GM19467 (cell line): ENCODE measurements at regions not wholly inside any gene's neighbourhood (a gene's known extent, or its start where the extent isn't known, plus 50 kb on each side); places are given as distances from the start of the nearest gene placed in this dataset.

ENCODE experiments used
- ATAC-seq: cut with Tn5 transposase; IDR thresholded peaks from one replicate; pipeline ENCODE4 v1.9.1; 2021; ENCODE audit warnings: mild to moderate bottlenecking, moderate library complexity; ENCODE audit not compliant: unreplicated experiment

DNA sequence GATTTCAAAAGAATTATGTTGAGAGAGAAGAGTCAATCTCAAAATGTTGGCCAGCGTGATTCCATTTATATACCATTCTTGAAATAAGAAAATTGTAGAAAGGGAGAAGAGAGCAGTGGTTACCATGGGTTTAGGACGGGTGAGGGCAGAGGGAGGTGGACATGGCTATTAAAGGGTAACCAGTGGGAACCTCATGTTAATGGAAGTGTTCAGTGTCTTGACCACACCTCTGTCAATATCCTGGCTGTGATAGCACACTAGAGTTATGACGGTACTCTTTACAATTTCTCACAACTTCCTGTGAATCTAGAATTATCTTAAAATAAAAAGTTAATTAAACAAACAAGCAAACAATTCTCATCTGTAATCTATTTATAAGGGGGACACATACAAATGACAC, 821.2 kb downstream of the VRK1 start:
- ATAC-seq, result no peak

DNA sequence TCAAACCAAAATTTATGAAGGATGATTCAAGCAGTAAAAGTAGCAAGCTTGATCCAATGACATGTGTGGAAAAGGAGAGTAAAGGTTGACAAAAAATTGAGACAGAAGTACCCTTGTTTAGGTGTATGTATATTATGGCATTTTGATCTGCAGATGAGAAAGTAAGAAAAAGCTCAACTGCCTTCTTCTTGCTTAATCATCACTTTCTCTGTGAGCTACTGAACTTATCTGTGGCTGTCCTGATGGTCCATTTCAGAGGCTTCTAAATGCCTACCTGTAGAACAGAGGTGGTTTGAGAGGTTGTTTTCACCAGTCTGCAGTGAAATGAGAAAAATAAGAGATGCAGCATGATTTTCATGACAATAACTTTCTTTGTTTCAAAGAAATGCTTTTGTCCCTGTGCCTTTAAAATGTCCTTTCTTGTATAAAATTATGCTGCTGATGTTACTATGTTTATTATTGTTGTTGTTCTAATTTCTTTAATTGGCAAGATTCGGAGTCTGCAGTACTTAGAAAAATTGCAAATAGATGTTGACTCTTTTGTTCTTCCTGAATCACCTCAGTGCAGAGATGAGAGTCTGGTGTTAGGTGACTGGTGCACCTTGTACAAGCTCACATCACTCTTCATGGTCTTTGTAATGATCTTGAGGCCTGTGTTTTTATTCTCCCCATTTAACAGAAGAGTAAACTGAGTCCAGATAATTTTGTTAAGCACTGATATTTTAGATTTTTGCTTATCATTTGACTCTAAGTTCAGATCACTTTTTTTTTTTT, 821.9 kb downstream of the VRK1 start:
- ATAC-seq, result no peak

GRCh38 chr14:97620066-97620465, 822.9 kb downstream of the VRK1 start:
- no peak for ATAC-seq

DNA sequence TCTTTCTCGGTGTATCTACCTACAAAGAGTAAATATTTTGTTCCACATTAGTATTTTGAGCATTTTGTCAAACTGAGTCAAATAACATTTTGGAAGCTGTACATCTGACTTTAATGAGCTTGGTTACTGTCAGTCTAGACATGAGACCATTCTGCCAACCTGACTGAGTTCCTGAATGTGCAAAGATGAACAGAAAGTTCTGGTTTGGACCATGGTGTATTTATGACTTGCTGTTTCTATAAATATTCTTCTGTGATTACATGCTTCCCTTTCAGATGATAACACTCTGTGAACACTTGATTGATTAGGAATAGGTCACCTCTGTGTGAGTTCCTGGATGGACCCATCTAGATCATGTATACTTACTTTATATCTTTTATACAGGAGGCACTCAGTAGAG, 827.8 kb downstream of the VRK1 start:
- ATAC-seq, result no peak

DNA sequence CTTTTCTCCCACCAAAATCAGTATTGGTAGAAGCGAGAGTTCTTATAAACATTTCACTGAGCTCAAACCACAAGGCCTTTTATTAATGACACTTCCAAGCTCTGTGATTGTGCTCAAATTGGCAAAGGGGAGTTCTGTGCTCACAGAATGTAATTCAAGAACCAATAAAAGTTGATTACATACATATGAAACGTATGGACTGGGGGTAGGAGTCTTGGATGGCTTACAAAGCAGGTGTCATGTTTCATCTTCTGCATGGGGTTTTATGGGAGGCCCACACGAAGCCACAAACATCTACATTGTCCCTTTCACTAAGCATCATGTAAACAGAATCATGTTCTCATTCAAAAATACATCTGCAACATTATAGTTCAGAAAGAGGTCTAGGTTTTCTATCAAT, 828.3 kb downstream of the VRK1 start:
- no peak for ATAC-seq

GRCh38 chr14:97626088-97626487, 828.9 kb downstream of the VRK1 start:
- ATAC-seq, result no peak

- no peak for ATAC-seq
Measured at GRCh38 chr14:97630249-97630648, 833.1 kb downstream of the VRK1 start.

- ATAC-seq, result no peak
Measured at GRCh38 chr14:97633131-97633738, 836.1 kb downstream of the VRK1 start.

GRCh38 chr14:97634751-97635150, 837.6 kb downstream of the VRK1 start:
- no peak for ATAC-seq

DNA sequence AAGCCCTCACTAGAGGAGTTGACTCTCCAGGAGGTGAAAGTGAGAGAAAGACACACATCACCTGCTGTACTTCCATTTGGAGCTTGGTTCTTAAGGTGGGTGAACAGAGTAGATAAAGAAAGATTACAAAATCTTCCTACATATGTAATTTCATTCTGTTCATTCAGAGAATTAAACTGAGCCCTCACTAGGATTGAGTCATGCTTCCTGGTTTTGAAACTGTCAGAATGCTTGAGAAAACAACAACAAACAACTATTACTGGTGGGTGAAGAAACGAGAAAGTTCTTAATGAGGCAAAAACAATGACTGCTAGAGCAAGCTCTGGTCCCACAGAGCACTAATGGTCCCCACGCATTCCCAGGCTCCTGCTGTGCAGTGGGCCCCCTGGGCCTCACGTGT, 841.7 kb downstream of the VRK1 start:
- no peak for ATAC-seq

DNA sequence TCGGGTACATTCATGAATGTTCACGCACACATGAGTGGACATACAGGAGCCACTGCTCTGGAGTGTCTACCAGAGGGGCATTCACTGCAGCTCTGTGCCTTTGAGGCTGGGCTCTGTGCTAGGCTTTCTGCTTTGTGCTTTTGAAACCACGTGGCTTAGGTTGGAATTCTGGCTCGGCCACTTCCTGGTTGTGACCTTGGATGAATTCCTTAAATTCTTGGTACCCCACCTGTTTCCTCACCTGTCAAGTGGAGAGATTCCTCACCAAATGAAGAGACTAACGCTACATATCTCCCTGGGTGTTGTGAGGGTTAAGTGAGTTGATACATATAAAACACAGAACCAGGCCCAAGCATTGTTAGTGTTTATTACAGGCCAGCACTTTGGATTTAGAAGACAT, 842.8 kb downstream of the VRK1 start:
- ATAC-seq, result no peak

GRCh38 chr14:97641827-97642226, 844.6 kb downstream of the VRK1 start:
- ATAC-seq, result no peak

DNA sequence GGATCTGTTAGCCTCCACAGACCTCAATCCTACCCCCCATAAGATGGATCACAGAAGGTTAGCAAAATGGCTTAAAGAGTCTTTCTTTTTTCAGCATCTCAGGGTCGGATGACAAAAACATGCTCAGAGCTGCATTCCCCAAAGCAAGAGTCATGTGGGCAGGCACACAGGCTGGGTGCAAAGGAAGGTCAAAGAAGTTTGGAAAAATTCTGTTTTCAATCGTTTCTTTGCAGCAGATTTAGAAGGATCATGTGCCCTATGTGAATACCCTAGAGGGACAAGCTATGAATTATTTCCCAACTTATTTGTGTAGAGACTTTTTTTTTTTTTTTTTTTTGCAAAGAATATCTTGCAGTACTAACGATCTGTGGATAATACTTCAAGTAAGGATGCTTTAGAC, 845.4 kb downstream of the VRK1 start:
- ATAC-seq, result no peak

GRCh38 chr14:97644365-97644764, 847.2 kb downstream of the VRK1 start:
- no peak for ATAC-seq

DNA sequence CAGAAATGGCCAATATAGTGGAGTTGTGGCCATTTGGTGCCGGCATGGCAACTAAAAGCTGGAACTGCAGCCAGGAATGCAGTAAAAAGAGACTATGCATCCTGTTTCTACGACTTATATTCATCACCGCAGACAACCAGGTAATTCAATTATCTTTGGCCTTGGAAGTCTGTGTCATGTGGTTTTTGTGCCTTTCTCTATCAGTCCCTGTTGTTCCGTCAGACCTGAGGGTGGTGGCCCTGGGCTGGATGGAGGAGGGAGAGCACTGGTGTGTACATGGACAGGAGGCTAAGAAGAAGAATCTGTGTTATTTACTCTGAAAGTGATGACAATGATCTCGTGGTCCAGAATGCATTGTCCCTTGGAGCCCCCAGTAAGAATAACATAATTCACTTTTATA, 852.6 kb downstream of the VRK1 start:
- ATAC-seq, result no peak

DNA sequence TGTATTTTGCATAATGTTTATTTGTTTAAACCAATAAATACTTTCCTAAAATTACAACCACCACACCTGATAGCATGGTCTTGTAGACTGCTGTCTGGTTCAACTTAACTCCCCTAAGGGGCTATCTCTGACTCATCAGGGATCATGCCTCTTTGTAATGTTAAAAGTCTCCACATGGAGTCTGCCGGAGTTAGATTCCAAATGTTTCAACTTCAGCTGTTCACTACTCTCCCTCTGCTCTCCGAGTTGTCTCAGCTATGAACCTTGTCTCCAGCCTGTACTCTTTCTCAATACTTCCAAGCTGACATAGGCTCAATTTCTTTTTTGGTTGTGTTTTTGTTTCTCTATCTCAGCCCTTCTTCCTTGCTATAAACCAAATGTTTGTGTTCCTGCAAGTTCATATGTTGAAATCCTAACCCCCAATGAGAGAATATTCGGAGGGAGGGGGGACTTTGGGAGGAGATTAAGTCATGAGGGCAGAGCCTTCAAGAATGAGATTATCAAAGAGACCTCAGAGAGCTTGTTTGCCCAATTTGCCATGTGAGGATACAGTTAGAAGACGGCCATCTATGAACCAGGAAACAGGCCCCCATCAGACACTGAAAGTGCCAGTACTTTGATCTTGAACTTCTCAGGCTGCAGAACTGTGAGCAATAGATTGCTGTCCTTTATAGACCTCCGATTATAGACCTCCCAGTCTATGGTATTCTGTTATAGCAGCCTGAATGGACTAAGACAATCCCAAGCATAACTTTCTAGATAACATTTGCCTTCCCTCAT, 858.2 kb downstream of the VRK1 start:
- no peak for ATAC-seq

DNA sequence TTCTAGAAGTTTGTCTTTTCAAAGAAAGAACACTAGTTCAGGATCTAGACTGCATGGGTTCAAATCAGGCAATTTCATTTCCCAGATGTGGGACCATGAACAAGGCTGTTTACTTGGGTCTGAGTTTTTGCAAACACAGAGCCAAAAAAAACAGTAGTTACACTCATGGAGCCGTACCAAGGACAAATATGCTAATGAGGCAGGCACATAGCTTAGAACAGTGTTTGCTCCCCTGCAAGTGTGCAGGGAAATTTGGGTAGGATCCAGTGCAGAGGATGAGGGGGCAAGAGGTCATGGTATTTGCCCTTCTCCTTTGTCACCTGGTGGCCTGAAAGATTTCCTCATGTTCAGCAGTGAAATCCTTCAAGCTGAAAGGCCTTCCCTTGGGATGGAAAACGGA, 860.4 kb downstream of the VRK1 start:
- ATAC-seq, result no peak

DNA sequence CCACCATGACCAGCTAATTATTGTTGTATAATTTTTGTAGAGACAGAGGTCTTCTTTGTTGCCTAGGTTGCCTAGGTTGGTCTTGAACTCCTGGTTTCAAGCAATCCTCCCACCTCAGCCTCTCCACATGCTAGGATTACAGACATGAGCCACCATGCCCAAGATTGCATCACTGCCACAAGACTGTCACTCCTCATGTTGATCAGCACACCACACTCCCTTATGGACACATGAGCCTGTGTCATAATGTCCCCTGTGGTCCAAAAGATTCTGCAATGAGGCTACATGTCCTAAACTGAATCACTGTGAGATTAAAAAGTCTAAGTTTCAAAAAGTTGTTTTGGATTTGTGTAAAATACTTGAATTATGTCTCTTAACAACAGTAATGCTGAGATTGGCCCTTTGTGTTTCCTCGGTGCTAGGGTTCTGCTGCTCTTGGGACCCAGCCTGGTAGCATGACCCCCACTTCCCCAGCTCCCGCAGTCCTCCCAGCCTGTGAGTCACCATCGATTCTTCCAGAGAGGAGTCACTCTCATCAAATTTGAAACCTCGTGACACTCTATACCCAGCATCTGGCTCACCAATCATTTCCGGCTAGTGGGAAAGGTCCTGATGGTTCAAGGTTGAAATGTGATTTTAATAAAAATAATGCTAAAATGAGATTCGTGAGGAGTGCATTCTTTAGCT, 890.9 kb downstream of the VRK1 start:
- no peak for ATAC-seq

GRCh38 chr14:97688631-97689336, 891.6 kb downstream of the VRK1 start:
- ATAC-seq, result no peak

- no peak for ATAC-seq
Measured at GRCh38 chr14:97692084-97692483, 894.9 kb downstream of the VRK1 start.

DNA sequence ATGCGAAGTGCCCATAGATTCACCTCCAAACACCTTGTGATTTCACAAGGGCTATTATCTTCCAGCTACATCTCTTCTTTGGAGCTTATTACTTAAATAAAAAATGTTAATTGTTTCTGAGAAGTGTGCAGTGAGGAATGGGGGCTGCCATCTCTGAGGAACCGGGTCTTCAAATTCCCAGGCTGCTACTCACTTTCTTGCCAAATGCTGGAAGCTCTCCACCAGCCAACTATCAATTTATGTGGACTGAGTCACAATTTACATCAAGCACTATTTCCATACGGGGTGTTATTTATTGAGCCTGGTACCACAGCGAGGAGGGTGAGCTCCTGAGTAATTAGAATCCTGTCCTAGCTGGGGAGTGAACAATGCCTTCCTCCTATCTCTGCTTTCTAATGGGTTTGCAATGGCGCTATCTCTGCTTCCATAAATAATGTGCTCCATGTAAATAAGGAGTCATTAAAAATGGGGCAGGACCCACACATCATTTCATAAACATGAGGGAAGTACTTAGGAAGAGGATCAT, 898.3 kb downstream of the VRK1 start:
- ATAC-seq, result no peak
